ENCODE measurements at regions not wholly inside any gene's neighbourhood (a gene's known extent, or its start where the extent isn't known, plus 50 kb on each side); places are given as distances from the start of the nearest gene placed in this dataset.

DNA sequence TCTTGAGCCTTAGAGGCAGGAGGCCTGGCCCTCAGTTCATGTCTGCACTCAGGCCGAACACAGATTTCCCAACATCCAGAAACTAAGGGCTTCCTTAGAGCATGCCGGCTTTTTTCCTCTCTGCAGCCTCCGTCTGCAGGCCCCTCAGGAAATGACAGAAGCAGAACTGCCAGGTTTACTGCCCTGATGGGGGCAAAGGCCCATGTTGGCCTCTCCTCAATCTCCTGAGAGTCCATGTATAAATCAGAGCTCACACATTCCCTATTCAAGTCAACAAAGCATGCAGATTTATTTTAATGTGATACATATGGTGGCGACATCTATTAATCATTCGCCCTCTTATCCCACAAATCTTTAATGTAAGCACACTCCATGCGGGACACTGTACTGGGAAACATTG is 475.6 kb upstream of the HS6ST1 start:
- no peak for ATAC-seq
- no peak overlapping the region for H3K27ac ChIP-seq
- no peaks in the 10 kb centered on the region for H3K9me3 ChIP-seq
- H3K4me1 ChIP-seq = no peaks in the 10 kb centered on the region
- peak; percentile 46 for DNase-seq
- no peak overlapping the region for H3K4me3 ChIP-seq
- intact Hi-C loops (cut with DNase I) = no loop called here
- H3K36me3 ChIP-seq = no peaks in the 10 kb centered on the region
- H3K27me3 ChIP-seq = no peaks in the 10 kb centered on the region
- TF ChIP-seq, protein P1, sequence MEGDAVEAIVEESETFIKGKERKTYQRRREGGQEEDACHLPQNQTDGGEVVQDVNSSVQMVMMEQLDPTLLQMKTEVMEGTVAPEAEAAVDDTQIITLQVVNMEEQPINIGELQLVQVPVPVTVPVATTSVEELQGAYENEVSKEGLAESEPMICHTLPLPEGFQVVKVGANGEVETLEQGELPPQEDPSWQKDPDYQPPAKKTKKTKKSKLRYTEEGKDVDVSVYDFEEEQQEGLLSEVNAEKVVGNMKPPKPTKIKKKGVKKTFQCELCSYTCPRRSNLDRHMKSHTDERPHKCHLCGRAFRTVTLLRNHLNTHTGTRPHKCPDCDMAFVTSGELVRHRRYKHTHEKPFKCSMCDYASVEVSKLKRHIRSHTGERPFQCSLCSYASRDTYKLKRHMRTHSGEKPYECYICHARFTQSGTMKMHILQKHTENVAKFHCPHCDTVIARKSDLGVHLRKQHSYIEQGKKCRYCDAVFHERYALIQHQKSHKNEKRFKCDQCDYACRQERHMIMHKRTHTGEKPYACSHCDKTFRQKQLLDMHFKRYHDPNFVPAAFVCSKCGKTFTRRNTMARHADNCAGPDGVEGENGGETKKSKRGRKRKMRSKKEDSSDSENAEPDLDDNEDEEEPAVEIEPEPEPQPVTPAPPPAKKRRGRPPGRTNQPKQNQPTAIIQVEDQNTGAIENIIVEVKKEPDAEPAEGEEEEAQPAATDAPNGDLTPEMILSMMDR (IDR thresholded peaks at IDR 0.05) = no peak

DNA sequence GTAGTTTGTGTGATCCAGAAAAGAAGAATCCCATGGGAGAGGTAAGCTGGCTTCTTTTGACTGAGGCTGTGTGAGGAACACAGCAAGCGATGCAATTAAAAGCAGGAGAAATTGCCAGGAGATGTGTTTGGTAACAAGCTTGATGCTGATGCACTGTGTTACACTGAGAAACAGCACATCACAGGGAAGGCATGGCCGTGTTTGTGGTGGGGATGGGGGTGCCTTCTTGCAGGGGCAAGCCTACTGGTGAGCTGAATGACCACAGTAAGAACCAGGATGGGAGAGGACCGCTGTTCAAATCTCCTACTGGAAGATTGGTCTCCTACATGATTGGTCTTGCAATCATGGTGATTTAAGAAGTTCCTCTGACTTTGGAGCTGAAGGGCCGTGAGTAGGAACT is 477.7 kb upstream of the HS6ST1 start:
- no peak for ATAC-seq
- H3K27me3 ChIP-seq = no peaks in the 10 kb centered on the region
- no peak overlapping the region for H3K4me3 ChIP-seq
- H3K9me3 ChIP-seq = no peaks in the 10 kb centered on the region
- no peaks in the 10 kb centered on the region for H3K36me3 ChIP-seq
- no peak overlapping the region for H3K27ac ChIP-seq
- no peaks in the 10 kb centered on the region for H3K4me1 ChIP-seq
- no peak for DNase-seq
- TF ChIP-seq, protein P1 (IDR thresholded peaks at IDR 0.05) = no peak
- intact Hi-C loops (cut with DNase I) = no loop called here

DNA sequence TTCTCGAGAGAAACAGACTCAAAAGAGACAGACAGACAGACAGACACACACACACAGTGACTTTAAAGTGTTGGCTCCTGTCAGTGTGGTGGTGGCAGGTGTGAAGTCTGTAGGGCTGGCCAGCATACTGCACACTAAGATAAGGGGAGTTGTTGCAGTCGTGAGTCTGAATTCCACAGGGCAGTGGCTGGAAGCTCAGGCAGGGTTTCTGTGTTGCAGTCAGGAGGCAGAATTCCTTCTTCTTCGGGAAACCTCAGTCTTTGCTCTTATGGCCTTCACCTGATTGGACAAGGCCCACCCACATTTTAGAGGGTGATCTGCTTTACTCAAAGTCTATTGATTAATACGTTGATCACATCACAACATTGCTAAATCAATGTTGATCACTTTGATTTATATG is 478.4 kb upstream of the HS6ST1 start:
- no peak for ATAC-seq
- intact Hi-C loops (cut with DNase I) = no loop called here

DNA sequence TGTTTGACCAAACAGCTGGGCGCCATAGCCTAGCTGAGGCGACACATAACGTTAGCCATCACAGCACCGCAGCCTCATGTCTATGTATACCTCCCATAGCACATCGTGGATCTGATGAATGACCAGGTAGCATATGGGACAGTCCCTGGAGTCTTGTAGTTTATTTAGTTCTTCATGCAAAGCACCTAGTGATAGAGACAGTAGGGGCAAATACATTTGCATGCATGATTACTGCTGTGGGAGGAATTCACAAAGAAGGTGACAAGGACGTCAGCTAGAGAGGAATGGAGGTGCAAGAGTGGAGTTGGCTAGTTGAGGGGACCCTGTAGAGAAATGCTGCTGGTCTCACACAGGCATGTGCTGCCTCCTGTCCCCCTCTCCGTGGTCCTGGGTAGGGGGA is 478.9 kb upstream of the HS6ST1 start:
- no peak for ATAC-seq
- TF ChIP-seq, protein P1 (IDR thresholded peaks at IDR 0.05) = no peak

More for the DNA sequence above, 478.4 kb upstream of the HS6ST1 start:
- H3K9me3 ChIP-seq = no peaks in the 10 kb centered on the region
- TF ChIP-seq, protein P1 (IDR thresholded peaks at IDR 0.05) = no peak
- no peaks in the 10 kb centered on the region for H3K4me1 ChIP-seq
- no peak overlapping the region for H3K27ac ChIP-seq
- H3K27me3 ChIP-seq = no peaks in the 10 kb centered on the region
- H3K4me3 ChIP-seq = no peak overlapping the region
- H3K36me3 ChIP-seq = no peaks in the 10 kb centered on the region
- no peak for DNase-seq

DNA sequence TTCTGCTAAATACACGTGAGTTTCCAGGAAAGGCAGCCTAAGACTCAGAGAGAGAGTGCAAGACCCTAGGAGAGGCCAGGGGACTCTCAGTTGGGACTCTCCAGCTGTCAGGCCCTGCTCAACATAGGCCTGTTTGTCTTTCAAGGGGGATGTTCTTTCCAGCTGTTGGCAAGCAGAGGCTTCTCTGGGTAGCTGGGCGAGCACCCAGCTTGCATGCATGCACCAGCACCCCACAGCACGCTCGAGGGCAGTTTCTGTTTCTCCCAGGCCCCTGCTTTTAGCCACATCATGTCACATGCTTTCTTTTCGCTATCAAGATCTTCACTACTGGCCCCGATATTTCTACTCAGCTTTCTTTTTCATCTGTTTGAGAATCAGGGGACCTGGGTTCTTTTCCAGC is 479.3 kb upstream of the HS6ST1 start:
- Histone ChIP-seq H3K4me1 (no peaks in the 10 kb centered on the region), H3K27me3 (no peaks in the 10 kb centered on the region), H3K36me3 (no peaks in the 10 kb centered on the region), H3K4me3 (no peak overlapping the region), H3K9me3 (no peaks in the 10 kb centered on the region), H3K27ac (no peak overlapping the region)
- ATAC-seq (no peak), DNase-seq (peak; percentile 27)
- TF ChIP-seq, protein P1 (IDR thresholded peaks at IDR 0.05) = no peak
- intact Hi-C loops (cut with DNase I) = no loop called here

More for the DNA sequence above, 478.9 kb upstream of the HS6ST1 start:
- Histone ChIP-seq H3K27me3 (no peaks in the 10 kb centered on the region), H3K27ac (no peak overlapping the region), H3K36me3 (no peaks in the 10 kb centered on the region), H3K9me3 (no peaks in the 10 kb centered on the region), H3K4me1 (no peaks in the 10 kb centered on the region), H3K4me3 (no peak overlapping the region)
- DNase-seq = peak; percentile 13
- intact Hi-C loops (cut with DNase I) = no loop called here
